GM23248 (cell line): ENCODE measurements at regions not wholly inside any gene's neighbourhood (a gene's known extent, or its start where the extent isn't known, plus 50 kb on each side); places are given as distances from the start of the nearest gene placed in this dataset.

Source experiments
- EZH2 ChIP-seq: fragments of 200-600 bp; sonication (generic); IDR thresholded peaks from 2 replicates; pipeline ENCODE4 v1.6.1; 2018; ENCODE audit warnings: antibody characterized with exemption, mild to moderate bottlenecking; ENCODE audit not compliant: insufficient read depth, poor library complexity, severe bottlenecking
- EZH2phosphoT487 ChIP-seq: fragments of 200-600 bp; sonication (generic); IDR thresholded peaks from 2 replicates; pipeline ENCODE4 v1.6.1; 2018; ENCODE audit warnings: antibody characterized with exemption, moderate library complexity, mild to moderate bottlenecking, low read depth; ENCODE audit not compliant: insufficient read depth

- TF ChIP-seq EZH2 (no peak), EZH2phosphoT487 (no peak)
Measured at GRCh38 chr17:33948309-33948708, 306.8 kb upstream of the CCL2 start.
